ENCODE measurements at regions not wholly inside any gene's neighbourhood (a gene's known extent, or its start where the extent isn't known, plus 50 kb on each side); places are given as distances from the start of the nearest gene placed in this dataset.

DNA sequence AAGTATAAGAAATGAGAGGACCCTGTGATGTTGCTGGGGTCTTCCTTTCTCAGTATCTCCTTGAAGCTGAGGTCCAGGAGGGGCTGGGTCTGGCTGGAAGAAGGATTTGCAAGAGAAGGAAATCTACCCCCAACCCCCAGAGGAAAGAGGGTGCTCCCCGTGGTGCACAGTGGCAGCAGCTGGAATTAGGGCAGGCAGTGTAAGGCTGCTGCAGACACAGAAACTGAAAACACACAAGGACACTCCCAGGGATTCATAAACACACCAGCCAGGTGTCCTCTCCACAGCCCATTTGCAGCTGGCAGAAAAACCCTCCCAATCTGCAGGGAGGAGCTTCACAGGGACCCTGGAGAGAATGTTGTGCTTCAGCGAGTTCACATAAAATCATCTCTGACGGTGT, 297.2 kb downstream of the CDH26 start:
- TF ChIP-seq, protein P1, sequence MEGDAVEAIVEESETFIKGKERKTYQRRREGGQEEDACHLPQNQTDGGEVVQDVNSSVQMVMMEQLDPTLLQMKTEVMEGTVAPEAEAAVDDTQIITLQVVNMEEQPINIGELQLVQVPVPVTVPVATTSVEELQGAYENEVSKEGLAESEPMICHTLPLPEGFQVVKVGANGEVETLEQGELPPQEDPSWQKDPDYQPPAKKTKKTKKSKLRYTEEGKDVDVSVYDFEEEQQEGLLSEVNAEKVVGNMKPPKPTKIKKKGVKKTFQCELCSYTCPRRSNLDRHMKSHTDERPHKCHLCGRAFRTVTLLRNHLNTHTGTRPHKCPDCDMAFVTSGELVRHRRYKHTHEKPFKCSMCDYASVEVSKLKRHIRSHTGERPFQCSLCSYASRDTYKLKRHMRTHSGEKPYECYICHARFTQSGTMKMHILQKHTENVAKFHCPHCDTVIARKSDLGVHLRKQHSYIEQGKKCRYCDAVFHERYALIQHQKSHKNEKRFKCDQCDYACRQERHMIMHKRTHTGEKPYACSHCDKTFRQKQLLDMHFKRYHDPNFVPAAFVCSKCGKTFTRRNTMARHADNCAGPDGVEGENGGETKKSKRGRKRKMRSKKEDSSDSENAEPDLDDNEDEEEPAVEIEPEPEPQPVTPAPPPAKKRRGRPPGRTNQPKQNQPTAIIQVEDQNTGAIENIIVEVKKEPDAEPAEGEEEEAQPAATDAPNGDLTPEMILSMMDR (IDR thresholded peaks at IDR 0.05; ENCODE audit: low read depth, low read length) = no peak
- no peak for DNase-seq
- Histone ChIP-seq H3K27me3 (ENCODE audit: insufficient read depth, low read depth, severe bottlenecking) (peaks cover 88% of the 10 kb centered on the region), H3K36me3 (no peaks in the 10 kb centered on the region), H3K4me3 (ENCODE audit: low read depth, low read length) (no peak overlapping the region), H3K9me3 (ENCODE audit: severe bottlenecking) (no peaks in the 10 kb centered on the region), H3K27ac (no peak overlapping the region)

DNA sequence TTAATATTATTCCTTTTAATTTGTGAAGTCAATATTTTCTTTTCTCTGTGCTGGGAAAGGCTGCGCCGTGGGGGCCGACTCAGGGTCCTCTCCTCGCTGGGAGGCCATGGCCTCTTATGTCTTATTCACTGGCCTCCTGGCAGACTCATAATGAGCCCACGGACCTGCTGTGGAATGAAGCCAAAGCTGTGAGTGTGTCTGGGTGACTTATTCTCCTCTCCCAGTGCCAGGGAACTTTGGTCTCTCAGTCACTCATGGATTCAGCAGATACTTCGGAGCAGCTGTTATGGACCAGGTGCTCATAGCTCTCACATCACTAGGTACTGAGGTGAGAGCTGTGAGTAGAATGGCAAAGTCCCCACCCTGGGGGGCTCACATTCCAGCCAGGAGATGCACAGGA, 297.6 kb downstream of the CDH26 start:
- Histone ChIP-seq H3K9me3 (ENCODE audit: severe bottlenecking) (no peaks in the 10 kb centered on the region), H3K36me3 (no peaks in the 10 kb centered on the region), H3K4me3 (ENCODE audit: low read depth, low read length) (no peak overlapping the region), H3K27me3 (ENCODE audit: insufficient read depth, low read depth, severe bottlenecking) (peaks cover 88% of the 10 kb centered on the region), H3K27ac (no peak overlapping the region)
- TF ChIP-seq, protein P1 (IDR thresholded peaks at IDR 0.05; ENCODE audit: low read depth, low read length) = no peak
- no peak for DNase-seq

DNA sequence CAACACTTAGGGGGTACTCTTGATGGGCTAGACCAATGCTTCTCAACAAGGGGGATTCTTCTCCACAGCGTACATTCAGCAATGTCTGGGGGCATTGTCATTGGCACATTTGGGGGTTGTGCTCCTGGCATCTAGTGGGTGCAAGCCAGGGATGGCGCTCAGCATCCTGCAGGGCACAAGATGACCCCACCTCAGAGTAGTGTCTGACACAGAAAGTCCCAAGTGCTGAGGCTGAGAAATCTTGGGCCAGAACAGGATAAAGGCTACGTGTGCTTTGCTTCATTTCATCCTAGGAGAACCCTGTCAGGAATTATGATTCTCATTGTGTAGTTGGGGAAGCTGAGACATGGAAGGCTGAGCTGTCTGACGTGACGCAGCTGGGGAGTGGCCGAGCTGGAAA, 298.6 kb downstream of the CDH26 start:
- no peak overlapping the region for H3K4me3 ChIP-seq (ENCODE audit: low read depth, low read length)
- H3K9me3 ChIP-seq (ENCODE audit: severe bottlenecking) = no peaks in the 10 kb centered on the region
- peaks cover 85% of the 10 kb centered on the region for H3K27me3 ChIP-seq (ENCODE audit: insufficient read depth, low read depth, severe bottlenecking)
- TF ChIP-seq, protein P1 (IDR thresholded peaks at IDR 0.05; ENCODE audit: low read depth, low read length) = no peak
- H3K27ac ChIP-seq = no peak overlapping the region
- no peaks in the 10 kb centered on the region for H3K36me3 ChIP-seq
- DNase-seq = no peak

DNA sequence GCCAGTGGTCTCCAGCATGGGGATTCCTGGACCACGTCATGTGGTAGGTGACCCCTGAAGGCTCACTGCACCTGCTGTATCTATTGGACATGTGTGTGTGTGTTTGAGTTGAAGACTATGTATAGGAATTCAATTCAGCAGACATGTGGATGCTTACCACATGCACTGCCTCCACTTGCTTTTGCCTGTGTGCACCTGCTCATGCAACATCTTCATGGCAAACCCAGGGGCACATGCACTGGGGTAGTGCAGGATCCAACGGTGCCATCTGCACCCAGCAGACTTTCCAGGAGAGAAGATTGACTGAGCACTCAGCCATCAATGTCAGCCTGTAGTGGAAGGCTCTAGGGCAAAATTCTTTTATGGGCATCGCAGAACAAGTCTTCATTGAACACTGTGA, 299.4 kb downstream of the CDH26 start:
- Histone ChIP-seq H3K4me3 (ENCODE audit: low read depth, low read length) (no peak overlapping the region), H3K27me3 (ENCODE audit: insufficient read depth, low read depth, severe bottlenecking) (peaks cover 84% of the 10 kb centered on the region), H3K9me3 (ENCODE audit: severe bottlenecking) (no peaks in the 10 kb centered on the region), H3K36me3 (no peaks in the 10 kb centered on the region), H3K27ac (no peak overlapping the region)
- TF ChIP-seq, protein P1 (IDR thresholded peaks at IDR 0.05; ENCODE audit: low read depth, low read length) = no peak
- DNase-seq = no peak

DNA sequence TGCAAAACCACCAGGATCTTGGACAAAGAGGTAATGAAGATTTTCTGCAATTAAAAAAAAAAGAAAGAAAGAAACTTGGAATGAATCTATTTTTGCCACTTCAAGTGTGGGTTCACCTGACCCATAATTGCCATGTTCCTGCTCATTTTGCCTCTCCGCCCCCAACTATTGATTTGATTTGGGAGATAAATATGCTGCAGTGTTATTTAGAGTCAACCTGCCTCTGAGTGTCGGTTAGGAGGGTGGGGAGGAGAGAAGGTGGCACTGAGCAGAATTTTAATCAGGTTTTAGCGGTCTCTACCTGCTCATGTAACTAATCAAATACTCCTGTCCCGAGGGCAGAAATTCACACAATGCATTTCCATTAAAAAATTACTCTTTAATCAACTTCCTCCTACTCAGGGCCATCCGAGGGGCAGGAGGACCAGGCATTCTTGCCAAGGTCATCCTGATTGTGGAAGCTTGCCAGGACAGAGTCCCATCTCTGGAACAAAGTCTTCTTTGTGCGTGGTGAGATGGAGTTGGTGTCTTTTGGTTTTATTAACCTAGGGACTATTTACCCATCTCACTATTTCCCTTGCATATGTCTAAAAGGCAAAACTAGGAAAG, 300.1 kb downstream of the CDH26 start:
- H3K27ac ChIP-seq = no peak overlapping the region
- no peak for DNase-seq
- TF ChIP-seq, protein P1 (IDR thresholded peaks at IDR 0.05; ENCODE audit: low read depth, low read length) = no peak
- H3K36me3 ChIP-seq = no peaks in the 10 kb centered on the region
- H3K4me3 ChIP-seq (ENCODE audit: low read depth, low read length) = no peak overlapping the region
- no peaks in the 10 kb centered on the region for H3K9me3 ChIP-seq (ENCODE audit: severe bottlenecking)
- peaks cover 86% of the 10 kb centered on the region for H3K27me3 ChIP-seq (ENCODE audit: insufficient read depth, low read depth, severe bottlenecking)

DNA sequence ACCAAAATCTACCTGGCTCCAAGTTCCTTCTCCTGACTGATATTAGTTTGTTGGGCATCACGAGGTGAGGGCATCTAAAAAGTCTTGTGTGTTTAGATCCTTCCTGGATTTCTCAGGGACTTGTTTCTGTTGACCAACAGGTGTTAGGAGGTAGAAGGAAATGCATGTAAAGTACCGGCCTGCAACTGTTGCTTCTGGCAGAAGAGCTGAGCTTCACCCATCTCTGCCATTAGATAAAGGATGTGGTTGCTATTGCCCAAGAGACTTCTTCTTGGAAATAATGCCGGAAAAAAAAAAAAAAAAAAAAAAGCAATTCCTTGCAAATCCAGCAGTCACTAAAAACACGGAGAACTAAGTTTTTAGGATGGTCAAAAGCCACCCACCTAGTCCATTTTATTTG, 303.1 kb downstream of the CDH26 start:
- Histone ChIP-seq H3K27ac (no peak overlapping the region), H3K4me3 (ENCODE audit: low read depth, low read length) (no peak overlapping the region), H3K36me3 (no peaks in the 10 kb centered on the region), H3K27me3 (ENCODE audit: insufficient read depth, low read depth, severe bottlenecking) (peaks cover 85% of the 10 kb centered on the region), H3K9me3 (ENCODE audit: severe bottlenecking) (no peaks in the 10 kb centered on the region)
- TF ChIP-seq, protein P1 (IDR thresholded peaks at IDR 0.05; ENCODE audit: low read depth, low read length) = no peak
- no peak for DNase-seq

Data from WERI-Rb-1 (cell line).